ENCODE measurements at regions not wholly inside any gene's neighbourhood (a gene's known extent, or its start where the extent isn't known, plus 50 kb on each side); places are given as distances from the start of the nearest gene placed in this dataset.

GRCh38 chr17:77824780-77825280, 133.7 kb upstream of the TNRC6C start:
- H3K9ac ChIP-seq (ENCODE audit: low read length), result no peak overlapping the region
- H4K20me1 ChIP-seq (ENCODE audit: insufficient read depth, low read length), result no peaks in the 10 kb centered on the region
- no peaks in the 10 kb centered on the region for H3K9me3 ChIP-seq (ENCODE audit: insufficient read depth, low read length)
- TF ChIP-seq CTCF (IDR thresholded peaks at IDR 0.05; ENCODE audit: low read depth, low read length) (no peak), EZH2phosphoT487 (IDR thresholded peaks at IDR 0.05; ENCODE audit: low read depth) (no peak)
- H3K79me2 ChIP-seq (ENCODE audit: low read length), result no peaks in the 10 kb centered on the region
- no peaks in the 10 kb centered on the region for H3K4me1 ChIP-seq (ENCODE audit: low read length)
- no peaks in the 10 kb centered on the region for H3K36me3 ChIP-seq (replicated peaks; ENCODE audit: low read depth, low read length)
- H3K4me3 ChIP-seq (ENCODE audit: low read length), result no peak overlapping the region
- H3K27ac ChIP-seq (ENCODE audit: low read length), result no peak overlapping the region
- H2AFZ ChIP-seq (ENCODE audit: low read depth, low read length), result no peak overlapping the region
- H3K4me2 ChIP-seq (ENCODE audit: low read length), result no peak overlapping the region
- H3K27me3 ChIP-seq (ENCODE audit: low read depth, low read length), result 0 out of 2 replicates have a peak, but pooled peaks cover 3% of the 10 kb centered on the region

- Histone ChIP-seq H4K20me1 (ENCODE audit: insufficient read depth, low read length) (no peaks in the 10 kb centered on the region), H3K79me2 (ENCODE audit: low read length) (no peaks in the 10 kb centered on the region), H3K27ac (ENCODE audit: low read length) (no peak overlapping the region), H3K4me1 (ENCODE audit: low read length) (no peaks in the 10 kb centered on the region), H3K4me2 (ENCODE audit: low read length) (no peak overlapping the region), H3K9me3 (ENCODE audit: insufficient read depth, low read length) (no peaks in the 10 kb centered on the region), H3K9ac (ENCODE audit: low read length) (no peak overlapping the region), H3K27me3 (ENCODE audit: low read depth, low read length) (0 out of 2 replicates have a peak, but pooled peaks cover 3% of the 10 kb centered on the region), H3K36me3 (replicated peaks; ENCODE audit: low read depth, low read length) (no peaks in the 10 kb centered on the region), H3K4me3 (ENCODE audit: low read length) (no peak overlapping the region), H2AFZ (ENCODE audit: low read depth, low read length) (no peak overlapping the region)
- TF ChIP-seq CTCF (IDR thresholded peaks at IDR 0.05; ENCODE audit: low read depth, low read length), result no peak
Measured at GRCh38 chr17:77825621-77826020, 132.9 kb upstream of the TNRC6C start.

DNA sequence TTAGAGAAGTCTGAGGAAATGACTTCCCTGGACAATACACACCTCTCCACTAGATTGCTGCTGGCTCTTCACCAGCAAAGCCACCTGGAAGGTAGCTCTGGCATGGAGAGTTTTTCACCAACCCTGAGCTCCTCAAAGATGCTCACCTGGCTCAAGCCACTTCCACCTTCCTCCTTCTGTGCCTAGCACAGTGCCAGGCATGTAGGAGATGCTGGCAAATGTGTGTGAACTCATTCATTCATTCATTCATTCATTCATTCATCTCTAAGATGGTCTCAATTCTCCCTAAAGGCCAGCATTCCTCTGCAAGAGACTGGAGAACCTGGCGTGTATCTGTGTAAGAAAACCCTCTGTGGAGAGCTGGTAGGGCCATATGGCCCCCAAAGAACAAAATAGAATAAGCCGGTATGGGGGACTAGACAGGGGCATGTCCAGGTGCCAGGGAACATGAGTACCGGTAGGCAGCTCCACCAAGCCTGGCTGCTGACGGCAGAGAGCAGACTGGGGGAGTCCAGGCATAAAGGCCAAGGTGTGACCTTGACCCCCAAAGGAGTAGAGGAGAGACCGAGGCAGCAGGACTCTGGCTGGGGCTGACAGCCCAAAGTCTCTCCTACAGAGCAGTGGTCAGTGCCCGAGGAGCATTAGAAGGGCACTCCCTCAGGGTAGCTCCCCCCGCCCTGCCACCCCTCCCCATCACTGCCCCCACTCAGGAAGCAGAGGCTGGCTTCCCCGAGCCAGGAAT, 132.2 kb upstream of the TNRC6C start:
- no peaks in the 10 kb centered on the region for H3K4me1 ChIP-seq (ENCODE audit: low read length)
- no peak overlapping the region for H3K4me3 ChIP-seq (ENCODE audit: low read length)
- H3K9ac ChIP-seq (ENCODE audit: low read length), result no peak overlapping the region
- 0 out of 2 replicates have a peak, but pooled peaks cover 3% of the 10 kb centered on the region for H3K27me3 ChIP-seq (ENCODE audit: low read depth, low read length)
- H4K20me1 ChIP-seq (ENCODE audit: insufficient read depth, low read length), result no peaks in the 10 kb centered on the region
- H3K79me2 ChIP-seq (ENCODE audit: low read length), result no peaks in the 10 kb centered on the region
- no peaks in the 10 kb centered on the region for H3K36me3 ChIP-seq (replicated peaks; ENCODE audit: low read depth, low read length)
- no peaks in the 10 kb centered on the region for H3K9me3 ChIP-seq (ENCODE audit: insufficient read depth, low read length)
- TF ChIP-seq EZH2phosphoT487 (IDR thresholded peaks at IDR 0.05; ENCODE audit: low read depth), result no peak
- no peak for TF ChIP-seq CTCF (IDR thresholded peaks at IDR 0.05; ENCODE audit: low read depth, low read length)
- H3K4me2 ChIP-seq (ENCODE audit: low read length), result no peak overlapping the region
- H2AFZ ChIP-seq (ENCODE audit: low read depth, low read length), result no peak overlapping the region
- H3K27ac ChIP-seq (ENCODE audit: low read length), result no peak overlapping the region

- H4K20me1 ChIP-seq (ENCODE audit: insufficient read depth, low read length), result no peaks in the 10 kb centered on the region
- H3K9me3 ChIP-seq (ENCODE audit: insufficient read depth, low read length), result no peaks in the 10 kb centered on the region
- H3K9ac ChIP-seq (ENCODE audit: low read length), result no peak overlapping the region
- H3K36me3 ChIP-seq (replicated peaks; ENCODE audit: low read depth, low read length), result no peaks in the 10 kb centered on the region
- H3K4me3 ChIP-seq (ENCODE audit: low read length), result no peak overlapping the region
- no peaks in the 10 kb centered on the region for H3K4me1 ChIP-seq (ENCODE audit: low read length)
- no peak overlapping the region for H2AFZ ChIP-seq (ENCODE audit: low read depth, low read length)
- H3K27ac ChIP-seq (ENCODE audit: low read length), result no peak overlapping the region
- no peaks in the 10 kb centered on the region for H3K79me2 ChIP-seq (ENCODE audit: low read length)
- peaks cover 6% of the 10 kb centered on the region; the same call in 1 of the 2 replicates for H3K27me3 ChIP-seq (ENCODE audit: low read depth, low read length)
- no peak overlapping the region for H3K4me2 ChIP-seq (ENCODE audit: low read length)
- TF ChIP-seq EZH2phosphoT487 (IDR thresholded peaks at IDR 0.05; ENCODE audit: low read depth) (no peak), CTCF (IDR thresholded peaks at IDR 0.05; ENCODE audit: low read depth, low read length) (no peak)
Measured at GRCh38 chr17:77827039-77827438, 131.5 kb upstream of the TNRC6C start.

Measured in OCI-LY3 (cell line).